Stimulated activated naive B cell treated with anti-CD40 and anti-IgM and Interleukin-4, amounts not matched to agents 10 μg/mL and 1 μg/mL and 100 μg/mL, for 72 hours (primary cell): ENCODE measurements at regions not wholly inside any gene's neighbourhood (a gene's known extent, or its start where the extent isn't known, plus 50 kb on each side); places are given as distances from the start of the nearest gene placed in this dataset.
"Not testable (repeated sequence)": the region's sequence is repeated elsewhere in the genome, so short reads cannot be mapped to it uniquely, and the experiment has no call there.

Source experiments
- ATAC-seq, 2 donors: fragments of 150-1000 bp; cut with Tn5 transposase; replicated peaks; 2 replicates each; pipeline ENCODE4 v1.10.0; 2021; ENCODE audit warnings: moderate library complexity in 1 of 2
- DNase-seq: peaks from one replicate; pipeline ENCODE4 v3.0.0; 2021
- H3K27ac Mint-ChIP-seq: one replicate; pipeline ENCODE4 v1.8.0; 2022; ENCODE audit warnings: mild to moderate bottlenecking, mixed read lengths
- H3K27me3 Mint-ChIP-seq, 2 donors: one replicate each; pipeline ENCODE4 v1.8.0; 2022; ENCODE audit warnings: mixed read lengths in 2 of 2
- H3K36me3 Mint-ChIP-seq, 2 donors: one replicate each; pipeline ENCODE4 v1.8.0; 2022; ENCODE audit warnings: mixed read lengths in 2 of 2, mild to moderate bottlenecking in 1 of 2
- H3K4me1 Mint-ChIP-seq, 2 donors: one replicate each; pipeline ENCODE4 v1.8.0; 2022; ENCODE audit warnings: mixed read lengths in 2 of 2, mild to moderate bottlenecking in 1 of 2
- H3K4me3 Mint-ChIP-seq, 2 donors: one replicate each; pipeline ENCODE4 v1.8.0; 2022; ENCODE audit warnings: mild to moderate bottlenecking in 2 of 2, mixed read lengths in 2 of 2, moderate library complexity in 1 of 2
- H3K9me3 Mint-ChIP-seq, 2 donors: one replicate each; pipeline ENCODE4 v1.8.0; 2022; ENCODE audit warnings: mixed read lengths in 2 of 2, mild to moderate bottlenecking in 1 of 2

DNA sequence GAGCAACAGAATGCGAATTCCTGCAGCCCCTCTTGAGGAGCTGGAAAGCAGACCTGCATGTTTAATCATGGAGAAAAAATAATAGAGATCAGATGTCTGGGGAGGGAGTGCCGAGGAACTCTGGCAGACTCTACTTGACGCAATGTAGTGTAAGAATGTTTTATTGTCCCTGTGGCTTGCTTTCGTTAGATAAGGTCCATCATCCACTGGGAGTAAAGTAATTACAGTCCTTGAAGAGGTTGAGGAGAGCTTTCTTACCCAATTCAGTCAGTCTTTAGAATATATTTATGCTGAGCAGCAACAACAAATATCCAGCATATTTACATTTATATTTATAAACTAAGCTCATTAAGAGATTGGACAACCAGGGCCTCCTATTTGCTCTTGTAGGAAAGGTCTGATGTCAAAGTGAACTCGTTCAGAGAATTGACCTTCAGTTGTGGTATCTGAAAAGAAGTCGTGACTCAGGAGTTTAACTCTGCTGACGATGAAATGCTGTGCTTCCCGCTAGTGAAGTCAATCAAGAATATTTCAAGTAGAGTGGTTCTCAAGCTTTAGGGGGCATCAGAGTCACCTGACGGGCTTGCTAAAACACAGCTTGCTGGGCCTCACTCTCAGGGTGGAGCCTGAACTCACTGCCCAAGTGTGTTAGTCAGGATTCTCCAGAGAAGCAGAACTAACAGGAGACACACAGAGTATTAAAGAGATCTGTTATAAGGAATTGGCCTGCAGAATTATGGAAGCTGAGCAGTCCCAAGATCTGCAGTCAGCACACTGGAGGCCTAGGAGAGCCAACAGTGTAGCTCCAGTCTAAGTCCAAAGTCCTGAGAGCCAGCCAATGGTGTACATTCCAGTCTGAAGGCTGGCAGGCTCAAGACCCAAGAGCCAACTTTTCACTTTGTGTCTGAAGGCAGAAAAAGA, 139.3 kb upstream of the LMNTD1 start:
- Mint-ChIP-seq H3K9me3 (peaks cover 1 to 3% of the 10 kb centered on the region in 2 donors), H3K36me3 (no peaks in the 10 kb centered on the region), H3K4me1 (peaks cover 0 to 7% of the 10 kb centered on the region in 2 donors), H3K27me3 (no peaks in the 10 kb centered on the region), H3K4me3 (no peak overlapping the region), H3K27ac (no peak overlapping the region)
- ATAC-seq: no peak
- DNase-seq: no peak

DNA sequence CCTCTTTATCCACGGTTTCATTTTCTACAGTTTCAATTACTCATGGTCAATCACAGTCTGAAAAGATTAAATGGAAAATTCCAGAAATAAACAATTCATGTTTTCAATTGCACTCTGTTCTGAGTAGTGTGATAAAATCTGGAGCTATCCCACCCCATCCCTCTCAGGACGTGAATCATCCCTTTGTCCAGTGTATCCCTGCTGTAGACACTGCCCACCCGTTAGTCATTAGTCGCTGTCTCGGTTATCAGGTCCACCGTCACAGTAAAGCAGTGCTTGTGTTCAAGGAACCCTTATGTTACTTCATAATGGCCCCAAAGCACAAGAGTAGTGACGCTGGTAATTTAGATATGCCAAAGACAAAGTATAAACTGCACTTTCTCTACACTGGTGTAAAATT, 141.0 kb upstream of the LMNTD1 start:
- peaks cover 0 to 4% of the 10 kb centered on the region in 2 donors for H3K27me3 Mint-ChIP-seq
- no peak for DNase-seq
- no peak for ATAC-seq
- H3K9me3 Mint-ChIP-seq: peaks cover 0 to 3% of the 10 kb centered on the region in 2 donors
- no peak overlapping the region for H3K4me3 Mint-ChIP-seq
- H3K27ac Mint-ChIP-seq: no peak overlapping the region
- peaks cover 0 to 7% of the 10 kb centered on the region in 2 donors for H3K4me1 Mint-ChIP-seq
- H3K36me3 Mint-ChIP-seq: no peaks in the 10 kb centered on the region

DNA sequence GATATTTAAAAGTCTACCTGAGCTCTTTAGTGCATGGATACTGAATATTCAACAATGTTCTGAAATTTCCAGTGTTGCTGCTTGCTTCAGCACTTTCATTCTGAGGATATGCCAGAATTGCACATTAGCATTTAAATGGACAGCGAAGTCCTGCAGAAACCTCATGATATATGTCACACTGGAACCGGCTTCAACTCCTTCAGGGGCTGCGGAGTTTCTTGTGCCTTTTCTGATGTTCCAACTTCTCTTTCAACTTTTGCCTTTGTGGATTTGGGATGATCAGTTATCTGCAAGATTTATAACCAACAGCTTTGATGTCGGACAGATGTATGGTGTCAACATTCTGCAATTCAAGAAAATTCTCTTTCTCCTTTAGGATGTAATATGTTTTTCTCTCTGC, 142.5 kb upstream of the LMNTD1 start:
- ATAC-seq (no peak), DNase-seq (no peak)
- Mint-ChIP-seq H3K4me3 (no peak overlapping the region), H3K9me3 (peaks cover 0 to 3% of the 10 kb centered on the region in 2 donors), H3K4me1 (peaks cover 0 to 7% of the 10 kb centered on the region in 2 donors), H3K27ac (no peak overlapping the region), H3K27me3 (peaks cover 0 to 4% of the 10 kb centered on the region in 2 donors), H3K36me3 (no peaks in the 10 kb centered on the region)

DNA sequence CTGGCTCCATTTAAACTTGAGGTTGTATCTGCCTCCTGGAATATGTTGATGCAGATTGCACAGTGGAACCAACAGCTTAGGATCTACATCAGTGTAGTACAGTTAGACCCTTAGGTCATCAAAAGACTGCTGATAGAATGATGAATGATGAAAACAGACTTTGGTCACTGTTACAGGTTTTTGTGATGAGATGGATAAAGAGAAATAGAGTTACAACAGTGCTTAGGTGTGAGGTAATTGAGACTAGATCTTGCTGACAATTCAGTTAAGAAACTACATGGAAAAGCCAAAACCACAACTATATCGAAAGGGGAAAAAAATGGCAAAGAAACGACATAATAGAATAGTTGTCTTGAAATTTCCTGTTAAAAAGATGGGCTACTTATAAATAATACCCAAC, 145.7 kb upstream of the LMNTD1 start:
- no peak for ATAC-seq
- H3K9me3 Mint-ChIP-seq: peaks cover 0 to 3% of the 10 kb centered on the region in 2 donors
- H3K4me1 Mint-ChIP-seq: peaks cover 0 to 7% of the 10 kb centered on the region in 2 donors
- no peak for DNase-seq
- no peaks in the 10 kb centered on the region for H3K36me3 Mint-ChIP-seq
- no peak overlapping the region for H3K4me3 Mint-ChIP-seq
- H3K27ac Mint-ChIP-seq: no peak overlapping the region
- H3K27me3 Mint-ChIP-seq: peaks cover 0 to 4% of the 10 kb centered on the region in 2 donors

DNA sequence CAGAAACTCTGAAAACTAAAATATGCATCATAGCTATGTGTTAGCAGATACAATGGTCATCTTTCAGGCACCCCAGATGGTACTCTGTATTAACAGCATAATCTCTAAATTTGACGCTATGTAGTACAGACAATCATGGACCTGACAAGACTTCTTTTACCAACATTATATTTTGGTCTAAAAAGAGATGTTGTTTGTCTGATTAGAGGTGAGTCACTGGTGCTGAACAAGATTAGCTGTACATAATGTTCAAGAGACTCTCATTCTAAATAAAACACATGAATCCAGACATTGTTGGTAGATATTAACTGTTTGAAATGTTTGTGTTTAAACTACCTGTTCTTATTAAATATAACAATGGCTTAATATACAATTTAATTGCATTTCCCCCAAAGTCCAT, 146.4 kb upstream of the LMNTD1 start:
- ATAC-seq (no peak), DNase-seq (no peak)
- no peak overlapping the region for H3K4me3 Mint-ChIP-seq
- H3K36me3 Mint-ChIP-seq: no peaks in the 10 kb centered on the region
- H3K9me3 Mint-ChIP-seq: peaks cover 0 to 3% of the 10 kb centered on the region in 2 donors
- H3K27ac Mint-ChIP-seq: no peak overlapping the region
- peaks cover 0 to 4% of the 10 kb centered on the region in 2 donors for H3K27me3 Mint-ChIP-seq
- peaks cover 0 to 7% of the 10 kb centered on the region in 2 donors for H3K4me1 Mint-ChIP-seq

DNA sequence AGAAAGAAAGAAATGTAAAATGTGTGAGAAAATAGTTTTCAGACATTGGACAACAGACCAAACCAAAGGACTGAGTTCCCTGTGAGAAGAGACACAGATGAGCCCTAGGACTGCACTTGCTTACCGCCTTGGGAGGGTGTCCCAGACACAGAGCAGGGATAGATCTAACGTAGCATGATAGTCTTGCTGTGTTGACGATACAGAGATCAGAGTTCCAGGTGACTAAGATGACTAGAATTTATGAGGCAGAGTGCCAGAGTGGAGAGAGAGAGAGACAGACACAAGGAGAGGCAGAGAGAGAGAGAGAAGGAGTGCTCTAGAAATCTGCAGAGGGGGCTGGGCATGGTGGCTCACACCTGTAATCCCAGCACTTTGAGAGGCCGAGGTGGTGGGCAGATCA, 148.2 kb upstream of the LMNTD1 start:
- DNase-seq: no peak
- Mint-ChIP-seq H3K9me3 (peaks cover under 1 to 4% of the 10 kb centered on the region in 2 donors), H3K4me1 (no peaks in the 10 kb centered on the region)

DNA sequence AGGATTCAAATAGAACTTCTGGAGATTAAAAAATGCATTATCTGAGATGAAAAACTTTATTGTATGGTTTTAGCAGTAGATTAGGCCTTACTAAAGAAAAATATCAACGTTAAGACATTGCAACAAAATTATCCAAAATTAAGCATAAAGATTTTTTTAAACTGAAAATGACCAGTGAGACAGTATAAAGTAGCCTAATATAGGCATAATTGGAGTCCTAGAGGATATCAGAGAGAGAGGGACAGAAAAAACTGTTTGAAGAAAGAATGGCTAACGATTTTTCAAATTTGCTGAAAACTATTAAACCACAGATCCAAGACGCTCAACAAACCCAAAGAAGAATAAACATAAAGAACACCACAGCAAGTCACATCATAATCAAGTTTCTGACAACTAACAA, 149.5 kb upstream of the LMNTD1 start:
- Mint-ChIP-seq H3K27ac (no peak overlapping the region), H3K36me3 (peaks cover 0 to 5% of the 10 kb centered on the region in 2 donors), H3K27me3 (peaks cover 0 to 4% of the 10 kb centered on the region in 2 donors), H3K4me1 (no peaks in the 10 kb centered on the region), H3K9me3 (peaks cover 5 to 6% of the 10 kb centered on the region in 2 donors), H3K4me3 (no peak overlapping the region)
- ATAC-seq: no peak
- no peak for DNase-seq

More for the DNA sequence above, 148.2 kb upstream of the LMNTD1 start:
- no peaks in the 10 kb centered on the region for H3K36me3 Mint-ChIP-seq
- no peak overlapping the region for H3K27ac Mint-ChIP-seq
- no peak overlapping the region for H3K4me3 Mint-ChIP-seq
- H3K27me3 Mint-ChIP-seq: peaks cover 0 to 4% of the 10 kb centered on the region in 2 donors
- ATAC-seq: no peak

DNA sequence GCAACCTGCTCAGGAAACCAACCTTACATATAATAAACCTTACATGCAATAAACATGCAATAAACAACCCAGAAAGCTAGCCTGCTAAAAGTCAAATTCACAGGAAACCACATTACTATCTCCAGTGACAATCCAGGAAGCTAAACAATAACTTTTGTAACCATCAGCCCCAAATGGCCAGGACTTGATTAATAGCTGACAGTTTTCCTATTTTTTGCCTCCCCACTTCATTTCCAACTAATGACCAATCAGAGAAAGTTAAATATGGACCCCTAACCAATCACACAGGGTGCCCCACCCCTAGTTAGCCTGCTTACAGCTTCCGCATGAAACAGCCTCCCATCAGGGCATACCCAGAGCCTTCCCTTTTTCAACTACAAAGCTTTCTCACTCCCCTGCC, 152.2 kb upstream of the LMNTD1 start:
- Mint-ChIP-seq H3K36me3 (peaks cover 0 to 5% of the 10 kb centered on the region in 2 donors), H3K27ac (no peak overlapping the region), H3K9me3 (peaks cover 5 to 6% of the 10 kb centered on the region in 2 donors), H3K4me3 (no peak overlapping the region), H3K27me3 (no peaks in the 10 kb centered on the region), H3K4me1 (no peaks in the 10 kb centered on the region)
- no peak for ATAC-seq
- DNase-seq: no peak

DNA sequence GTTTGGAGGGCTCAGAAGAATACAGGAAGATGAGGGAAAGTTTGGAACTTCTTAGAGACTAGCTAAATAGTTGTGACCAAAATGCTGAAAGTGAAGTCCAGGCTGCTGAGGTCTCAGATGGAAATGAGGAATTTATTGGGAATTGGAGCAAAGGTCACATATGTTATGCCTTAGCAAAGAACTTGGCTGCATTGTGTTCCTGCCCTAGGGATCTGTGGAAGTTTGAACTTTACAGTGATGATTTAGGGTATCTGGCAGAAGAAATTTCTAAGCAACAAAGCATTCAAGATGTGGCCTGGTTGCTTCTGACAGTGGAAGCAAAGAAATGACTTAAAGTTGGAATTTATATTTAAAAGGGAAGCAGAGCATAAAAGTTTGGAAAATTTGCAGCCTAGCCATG, 153.6 kb upstream of the LMNTD1 start:
- not testable (repeated sequence) for H3K36me3 Mint-ChIP-seq, DNase-seq, H3K4me1 Mint-ChIP-seq

DNA sequence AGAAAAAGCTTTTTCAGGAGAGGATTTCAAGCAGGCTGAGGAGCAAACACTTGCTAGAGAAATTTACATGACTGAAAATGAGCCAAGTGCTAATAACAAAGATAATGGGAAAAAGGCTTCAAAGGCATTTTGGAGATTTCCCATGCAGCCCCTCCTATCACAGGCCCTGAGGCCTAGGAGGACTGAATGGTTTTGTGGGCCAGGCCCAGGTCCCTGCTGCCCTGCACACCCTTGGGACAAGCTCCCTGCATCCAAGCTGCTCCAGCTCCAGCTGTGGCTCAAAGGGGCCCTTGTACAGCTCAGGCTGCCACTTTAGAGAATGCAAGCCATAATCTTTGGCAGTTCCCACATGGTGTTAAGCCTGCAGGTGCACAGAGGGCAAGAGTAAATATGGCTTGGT, 154.0 kb upstream of the LMNTD1 start:
- DNase-seq (no peak), ATAC-seq (no peak)
- Mint-ChIP-seq H3K27ac (no peak overlapping the region), H3K9me3 (peaks cover 5 to 6% of the 10 kb centered on the region in 2 donors), H3K4me1 (no peaks in the 10 kb centered on the region), H3K27me3 (no peaks in the 10 kb centered on the region), H3K4me3 (no peak overlapping the region), H3K36me3 (peaks cover 0 to 5% of the 10 kb centered on the region in 2 donors)

More for the DNA sequence above, 153.6 kb upstream of the LMNTD1 start:
- not testable (repeated sequence) for H3K9me3 Mint-ChIP-seq, H3K27ac Mint-ChIP-seq, ATAC-seq, H3K27me3 Mint-ChIP-seq, H3K4me3 Mint-ChIP-seq

DNA sequence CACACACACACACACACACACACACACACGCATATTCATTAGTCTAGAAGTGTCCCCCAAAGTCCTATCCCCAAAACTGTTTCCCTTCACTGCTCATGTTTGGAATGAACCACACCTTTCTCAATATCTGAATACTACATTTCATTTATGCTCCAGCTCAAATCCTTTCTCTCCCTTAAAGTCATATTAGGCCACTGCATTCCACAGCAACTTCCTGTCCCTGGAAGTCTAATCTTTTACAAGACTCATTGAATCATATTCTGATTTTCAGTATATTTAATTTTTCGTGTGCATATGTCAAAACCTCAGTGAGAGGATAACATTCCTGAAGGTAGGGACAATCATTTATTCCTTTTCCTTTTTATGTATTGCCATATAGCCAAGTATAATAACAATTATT, 155.6 kb upstream of the LMNTD1 start:
- Mint-ChIP-seq H3K36me3 (peaks cover 0 to 5% of the 10 kb centered on the region in 2 donors), H3K27me3 (no peaks in the 10 kb centered on the region), H3K27ac (no peak overlapping the region), H3K4me1 (no peaks in the 10 kb centered on the region), H3K9me3 (peaks cover 5 to 6% of the 10 kb centered on the region in 2 donors), H3K4me3 (no peak overlapping the region)
- DNase-seq: no peak
- no peak for ATAC-seq

DNA sequence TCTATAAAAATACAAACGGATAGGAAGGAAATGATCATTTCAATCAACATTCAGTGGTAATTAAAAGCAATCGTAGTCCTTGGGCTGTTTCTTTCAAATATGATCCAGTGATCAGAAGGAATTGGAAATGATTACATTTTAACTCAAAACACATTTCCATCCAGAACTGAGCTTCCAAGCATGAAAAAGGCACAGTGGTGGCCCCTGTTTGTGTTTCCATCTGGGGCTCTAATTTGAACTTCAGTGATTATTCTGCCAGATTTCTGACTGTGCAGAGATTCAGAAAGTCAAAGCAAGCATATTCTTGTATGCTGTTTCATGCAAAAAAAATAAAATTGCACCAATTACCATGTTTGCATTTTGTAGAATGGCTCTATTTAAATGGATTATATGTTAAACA, 157.0 kb upstream of the LMNTD1 start:
- DNase-seq (no peak), ATAC-seq (no peak)
- Mint-ChIP-seq H3K4me3 (no peak overlapping the region), H3K27me3 (no peaks in the 10 kb centered on the region), H3K36me3 (peaks cover 0 to 5% of the 10 kb centered on the region in 2 donors), H3K9me3 (peaks cover 5 to 6% of the 10 kb centered on the region in 2 donors), H3K4me1 (no peaks in the 10 kb centered on the region), H3K27ac (no peak overlapping the region)

DNA sequence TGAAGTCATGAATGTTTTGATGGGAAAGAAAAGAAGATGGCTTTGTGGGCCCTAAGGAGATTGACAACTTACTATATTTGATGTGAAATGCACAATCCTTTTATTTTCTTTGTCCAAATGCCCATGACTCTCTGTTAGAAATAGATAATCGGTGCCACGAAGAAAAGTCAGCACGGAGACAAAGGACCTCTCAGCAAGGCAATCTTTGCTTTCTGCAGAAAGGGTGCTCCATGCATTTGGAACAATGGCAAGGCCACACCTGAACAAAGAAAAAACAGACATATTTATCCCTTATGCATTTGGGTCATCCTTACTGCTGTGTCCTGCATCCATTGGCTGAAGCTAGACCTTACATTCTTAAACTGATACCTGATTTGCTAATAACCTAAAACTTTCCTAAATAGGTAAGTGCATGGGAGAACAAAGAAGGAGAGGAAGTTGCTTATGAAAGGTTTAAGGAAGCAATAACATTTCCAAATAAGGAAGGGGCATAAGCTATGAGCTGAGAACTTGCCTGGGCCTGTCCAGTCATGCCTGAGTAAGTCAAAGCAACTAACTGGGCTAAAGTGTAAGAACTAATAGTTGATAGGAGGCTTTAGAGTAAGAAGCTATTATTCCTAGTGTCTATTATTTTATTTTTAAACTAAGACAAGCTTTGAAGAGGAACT, 158.0 kb upstream of the LMNTD1 start:
- H3K9me3 Mint-ChIP-seq, H3K27ac Mint-ChIP-seq, ATAC-seq, H3K27me3 Mint-ChIP-seq, H3K4me3 Mint-ChIP-seq, H3K36me3 Mint-ChIP-seq, DNase-seq, H3K4me1 Mint-ChIP-seq: not testable (repeated sequence)

DNA sequence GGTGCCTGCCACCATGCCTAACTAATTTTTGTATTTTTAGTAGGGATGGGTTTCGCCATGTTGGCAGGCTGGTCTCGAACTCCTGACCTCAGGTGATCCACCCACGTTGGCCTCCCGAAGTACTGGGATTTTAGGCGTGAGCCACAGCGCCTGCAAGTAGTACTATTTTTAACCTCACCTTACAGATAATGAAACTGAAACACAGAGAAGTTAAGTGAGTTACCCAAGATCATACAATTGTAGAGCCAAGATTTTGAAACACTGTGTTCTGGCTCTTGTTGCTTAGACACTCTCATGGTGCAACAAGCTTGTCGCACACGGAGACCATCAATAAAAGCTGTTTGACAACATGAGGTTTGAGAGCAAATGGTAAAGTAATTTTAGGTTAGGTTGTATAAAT, 159.1 kb upstream of the LMNTD1 start:
- peaks cover 0 to 2% of the 10 kb centered on the region in 2 donors for H3K9me3 Mint-ChIP-seq
- no peaks in the 10 kb centered on the region for H3K4me1 Mint-ChIP-seq
- no peaks in the 10 kb centered on the region for H3K36me3 Mint-ChIP-seq
- no peak for ATAC-seq
- DNase-seq: no peak
- no peak overlapping the region for H3K27ac Mint-ChIP-seq
- H3K4me3 Mint-ChIP-seq: no peak overlapping the region
- H3K27me3 Mint-ChIP-seq: no peaks in the 10 kb centered on the region

DNA sequence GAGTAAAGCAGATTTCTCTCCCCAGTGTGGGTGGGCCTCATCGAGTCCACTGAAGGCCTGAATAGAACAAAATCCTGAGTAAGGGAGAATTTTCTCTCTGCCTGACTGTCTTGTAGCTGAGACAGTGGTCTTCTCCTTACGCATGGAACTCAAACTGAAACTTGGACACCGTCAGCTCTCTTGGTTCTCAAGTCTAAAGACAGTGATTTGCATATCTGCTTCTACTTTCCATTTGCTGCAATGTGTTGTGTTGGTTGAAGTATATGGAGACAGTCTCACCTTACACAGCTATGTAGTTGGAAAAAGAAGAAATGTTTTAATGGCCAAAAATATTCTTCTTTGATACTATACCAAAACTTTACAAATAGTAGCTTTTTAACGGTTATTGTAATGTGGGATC, 160.2 kb upstream of the LMNTD1 start:
- no peak overlapping the region for H3K27ac Mint-ChIP-seq
- no peaks in the 10 kb centered on the region for H3K4me1 Mint-ChIP-seq
- no peaks in the 10 kb centered on the region for H3K27me3 Mint-ChIP-seq
- H3K4me3 Mint-ChIP-seq: no peak overlapping the region
- H3K36me3 Mint-ChIP-seq: no peaks in the 10 kb centered on the region
- H3K9me3 Mint-ChIP-seq: no peaks in the 10 kb centered on the region
- no peak for DNase-seq
- ATAC-seq: peak; percentile 38 to 56
